ENCODE measurements at regions not wholly inside any gene's neighbourhood (a gene's known extent, or its start where the extent isn't known, plus 50 kb on each side); places are given as distances from the start of the nearest gene placed in this dataset.

DNA sequence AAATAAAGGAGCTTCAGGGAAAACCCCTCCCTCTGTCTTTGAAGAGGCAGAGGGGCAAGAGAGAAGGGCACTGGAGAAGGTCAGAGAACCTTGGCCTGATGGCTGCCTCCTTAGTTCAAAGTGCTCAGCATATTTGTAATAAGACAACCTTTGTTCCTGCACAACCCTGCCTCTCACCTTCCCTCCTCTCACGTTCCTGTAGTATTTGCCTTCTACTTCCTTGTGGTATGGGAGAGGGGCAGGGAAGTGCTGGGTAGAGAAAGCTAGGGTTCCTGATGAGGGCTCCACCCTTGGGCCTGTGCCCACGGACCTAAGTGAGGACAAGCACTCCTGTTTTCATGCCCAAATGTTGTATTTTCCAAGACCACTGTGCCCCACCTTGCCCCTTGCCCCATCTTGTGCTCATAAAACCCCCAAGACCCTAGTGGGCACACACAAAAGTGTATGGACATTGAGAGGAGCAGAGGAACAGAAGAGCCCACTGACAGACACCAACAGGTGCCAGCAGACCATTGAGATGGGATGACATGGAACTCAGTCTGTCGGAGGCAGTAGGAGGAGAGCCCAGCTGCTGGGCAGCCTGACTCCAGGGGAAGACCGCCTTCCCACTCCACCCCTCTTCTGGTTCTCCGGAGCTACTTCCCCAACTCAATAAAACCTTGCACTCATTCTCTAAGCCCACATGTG lies 261.5 kb upstream of the CCDC196 start:
- TF ChIP-seq, protein P1, sequence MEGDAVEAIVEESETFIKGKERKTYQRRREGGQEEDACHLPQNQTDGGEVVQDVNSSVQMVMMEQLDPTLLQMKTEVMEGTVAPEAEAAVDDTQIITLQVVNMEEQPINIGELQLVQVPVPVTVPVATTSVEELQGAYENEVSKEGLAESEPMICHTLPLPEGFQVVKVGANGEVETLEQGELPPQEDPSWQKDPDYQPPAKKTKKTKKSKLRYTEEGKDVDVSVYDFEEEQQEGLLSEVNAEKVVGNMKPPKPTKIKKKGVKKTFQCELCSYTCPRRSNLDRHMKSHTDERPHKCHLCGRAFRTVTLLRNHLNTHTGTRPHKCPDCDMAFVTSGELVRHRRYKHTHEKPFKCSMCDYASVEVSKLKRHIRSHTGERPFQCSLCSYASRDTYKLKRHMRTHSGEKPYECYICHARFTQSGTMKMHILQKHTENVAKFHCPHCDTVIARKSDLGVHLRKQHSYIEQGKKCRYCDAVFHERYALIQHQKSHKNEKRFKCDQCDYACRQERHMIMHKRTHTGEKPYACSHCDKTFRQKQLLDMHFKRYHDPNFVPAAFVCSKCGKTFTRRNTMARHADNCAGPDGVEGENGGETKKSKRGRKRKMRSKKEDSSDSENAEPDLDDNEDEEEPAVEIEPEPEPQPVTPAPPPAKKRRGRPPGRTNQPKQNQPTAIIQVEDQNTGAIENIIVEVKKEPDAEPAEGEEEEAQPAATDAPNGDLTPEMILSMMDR (IDR thresholded peaks at IDR 0.05; ENCODE audit: control insufficient read depth, insufficient read depth, low read depth, low read length, missing control alignments) = no peak
- no peak overlapping the region for H3K4me3 ChIP-seq (ENCODE audit: control insufficient read depth, low read depth, low read length)
- DNase-seq (ENCODE audit: low read depth) = no peak

DNA sequence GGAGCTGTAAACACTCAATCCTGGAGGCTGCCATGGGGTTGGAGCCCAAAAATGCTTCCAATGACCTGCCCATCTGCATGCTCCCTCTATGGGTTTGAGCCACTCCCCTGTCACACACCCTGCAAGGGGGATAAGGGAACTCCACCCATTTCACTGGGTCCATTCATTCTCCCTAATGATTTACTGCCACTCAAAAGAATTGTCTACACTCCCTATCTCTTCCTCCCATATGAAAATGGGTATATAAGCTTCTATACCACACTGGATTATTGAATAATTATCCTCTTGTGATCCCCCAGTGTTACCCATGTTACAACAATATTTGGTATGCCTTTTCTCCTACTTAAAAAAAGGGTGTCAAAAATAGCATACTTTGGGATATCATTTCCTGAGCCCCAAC lies 260.8 kb upstream of the CCDC196 start:
- DNase-seq (ENCODE audit: low read depth) = no peak
- H3K4me3 ChIP-seq (ENCODE audit: control insufficient read depth, low read depth, low read length) = no peak overlapping the region
- TF ChIP-seq, protein P1 (IDR thresholded peaks at IDR 0.05; ENCODE audit: control insufficient read depth, insufficient read depth, low read depth, low read length, missing control alignments) = no peak

DNA sequence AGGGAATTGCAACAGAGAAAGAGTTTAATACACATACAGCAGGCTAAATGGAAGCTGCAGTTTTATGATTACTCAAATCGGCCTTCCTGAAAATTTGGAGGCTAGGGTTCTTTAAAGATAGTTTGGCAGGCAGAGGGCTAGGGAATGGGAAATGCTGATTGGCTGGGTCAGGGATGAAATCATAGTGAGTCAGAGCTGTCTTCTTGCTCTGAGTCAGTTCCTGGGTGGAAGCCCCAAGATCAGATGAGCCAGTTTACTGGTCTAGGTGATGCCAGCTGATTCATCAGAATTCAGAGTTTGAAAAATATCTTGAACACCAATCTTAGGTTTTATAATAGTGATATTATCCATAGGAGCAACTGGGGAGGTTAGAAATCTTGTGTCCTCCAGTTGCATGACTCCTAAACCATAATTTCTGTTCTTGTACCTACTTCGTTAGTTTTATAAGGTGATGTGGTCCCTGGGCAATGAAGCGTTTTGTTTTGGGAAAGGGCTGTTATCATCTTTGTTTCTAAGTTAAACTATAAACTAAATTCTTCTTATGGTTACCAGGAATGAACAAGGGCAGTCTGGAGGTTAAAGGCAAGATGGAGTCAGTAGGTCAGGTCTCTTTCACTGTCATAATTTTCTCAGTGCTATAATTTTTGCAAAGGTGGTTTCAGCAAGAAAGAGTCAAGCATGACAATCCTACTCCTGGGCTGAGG lies 257.8 kb upstream of the CCDC196 start:
- no peak overlapping the region for H3K4me3 ChIP-seq (ENCODE audit: control insufficient read depth, low read depth, low read length)
- no peak for DNase-seq (ENCODE audit: low read depth)
- TF ChIP-seq, protein P1 (IDR thresholded peaks at IDR 0.05; ENCODE audit: control insufficient read depth, insufficient read depth, low read depth, low read length, missing control alignments) = no peak

DNA sequence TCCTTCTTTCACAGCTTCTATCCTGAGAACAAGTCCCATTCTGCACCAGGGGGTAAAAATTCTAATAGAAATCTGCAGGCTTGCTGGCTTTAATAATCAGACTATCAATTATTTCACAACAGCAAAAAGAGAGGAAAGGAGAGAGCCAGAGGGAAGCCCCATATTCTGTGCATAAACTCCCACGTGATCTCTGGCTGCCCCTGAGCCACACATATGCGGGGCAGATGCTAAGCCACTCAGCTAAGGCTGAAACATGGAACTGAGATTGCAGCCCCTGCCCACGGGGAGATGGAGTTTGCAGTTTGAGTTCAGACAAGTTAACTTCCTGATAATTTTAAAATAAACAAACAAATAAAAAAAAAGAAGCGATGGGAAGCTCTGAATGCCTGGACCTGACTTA lies 254.4 kb upstream of the CCDC196 start:
- no peak for DNase-seq (ENCODE audit: low read depth)
- TF ChIP-seq, protein P1 (IDR thresholded peaks at IDR 0.05; ENCODE audit: control insufficient read depth, insufficient read depth, low read depth, low read length, missing control alignments) = no peak
- no peak overlapping the region for H3K4me3 ChIP-seq (ENCODE audit: control insufficient read depth, low read depth, low read length)

DNA sequence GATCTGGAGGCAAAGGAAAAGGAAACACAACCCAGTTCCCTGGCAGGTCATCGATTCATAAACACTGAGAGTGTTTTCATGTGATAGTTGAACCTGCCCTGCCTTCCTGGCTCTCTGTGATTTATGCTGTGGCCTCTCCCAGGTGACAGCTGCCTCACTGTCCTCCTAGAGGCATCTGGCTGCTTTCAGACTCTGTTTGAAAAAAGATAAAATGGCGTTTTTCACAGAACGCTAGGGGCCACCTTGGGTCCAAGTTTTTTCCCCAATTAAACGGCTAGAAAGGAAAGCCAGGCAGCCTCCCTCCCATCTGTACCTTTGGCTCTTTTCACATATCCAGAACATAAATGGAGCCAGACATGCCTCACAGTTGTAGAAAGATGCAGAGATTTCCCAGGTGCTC lies 252.6 kb upstream of the CCDC196 start:
- DNase-seq (ENCODE audit: low read depth) = no peak
- TF ChIP-seq, protein P1 (IDR thresholded peaks at IDR 0.05; ENCODE audit: control insufficient read depth, insufficient read depth, low read depth, low read length, missing control alignments) = no peak
- no peak overlapping the region for H3K4me3 ChIP-seq (ENCODE audit: control insufficient read depth, low read depth, low read length)

DNA sequence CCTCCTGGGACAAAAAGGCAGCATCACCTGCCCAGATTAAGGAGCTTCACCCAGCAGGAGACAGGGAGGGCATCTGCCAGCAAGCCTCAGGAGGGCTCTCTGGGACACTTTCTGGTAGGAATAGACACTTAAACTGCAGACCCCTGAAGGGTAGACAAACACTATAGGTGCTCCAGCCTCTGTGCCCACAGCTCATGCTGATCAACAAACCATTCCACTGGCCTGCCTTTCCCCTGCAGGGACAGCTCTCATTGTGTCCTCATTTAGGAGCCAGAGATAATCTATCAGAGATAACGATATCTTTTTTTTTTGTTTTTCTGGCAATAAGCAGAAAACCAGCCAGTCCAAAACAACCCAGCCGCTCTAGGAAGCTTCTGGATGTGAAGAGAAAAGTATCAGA lies 251.8 kb upstream of the CCDC196 start:
- DNase-seq (ENCODE audit: low read depth) = no peak
- H3K4me3 ChIP-seq (ENCODE audit: control insufficient read depth, low read depth, low read length) = no peak overlapping the region
- TF ChIP-seq, protein P1 (IDR thresholded peaks at IDR 0.05; ENCODE audit: control insufficient read depth, insufficient read depth, low read depth, low read length, missing control alignments) = no peak

Data from AG09309 (cell line).